ENCODE measurements at regions not wholly inside any gene's neighbourhood (a gene's known extent, or its start where the extent isn't known, plus 50 kb on each side); places are given as distances from the start of the nearest gene placed in this dataset.

GRCh38 chr17:79340333-79341221, 266.0 kb downstream of the ENGASE start:
- DNase-seq: no peak

GRCh38 chr17:79339321-79339720, 264.7 kb downstream of the ENGASE start:
- DNase-seq: no peak

DNA sequence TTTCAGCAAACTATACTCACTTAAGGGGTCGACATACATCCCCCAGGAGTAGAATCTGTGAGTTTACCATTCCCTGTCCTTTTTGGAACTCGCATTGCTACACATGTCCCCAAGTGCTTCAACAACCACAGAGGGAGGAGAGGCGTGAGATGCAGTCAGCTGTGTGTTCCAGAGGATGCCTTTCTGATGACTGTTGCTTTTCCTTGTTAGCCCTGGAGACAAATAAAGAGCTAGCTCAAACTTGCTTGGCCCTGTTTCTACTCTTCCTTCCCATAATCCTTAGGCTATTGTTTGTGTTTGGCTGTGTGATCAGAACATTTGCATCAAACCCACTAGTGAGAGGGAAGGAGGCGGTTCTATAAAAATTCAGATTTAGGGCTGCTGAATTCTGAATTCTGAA, 264.0 kb downstream of the ENGASE start:
- DNase-seq: no peak

DNA sequence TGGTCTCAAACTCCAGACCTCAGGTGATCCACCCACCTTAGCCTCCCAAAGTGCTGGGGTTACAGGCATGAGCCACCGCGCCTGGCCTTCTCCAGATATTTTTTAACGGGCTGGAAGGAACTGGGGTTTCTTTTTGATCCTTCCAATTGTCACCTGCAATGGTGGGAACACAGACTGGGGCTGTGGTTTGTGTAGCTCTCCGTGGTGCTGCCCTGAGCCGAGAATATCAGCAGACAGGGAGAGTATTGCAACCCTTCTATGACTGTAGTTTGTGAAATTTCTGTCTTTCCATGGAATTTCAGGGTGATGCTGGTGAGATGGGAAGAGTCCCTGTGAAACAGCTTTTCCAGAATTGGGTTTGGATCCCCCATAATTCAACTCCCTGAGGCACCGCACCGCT, 263.5 kb downstream of the ENGASE start:
- DNase-seq: no peak

- no peak for DNase-seq
Measured at GRCh38 chr17:79337053-79337452, 262.4 kb downstream of the ENGASE start.

GRCh38 chr17:79335456-79335855, 260.8 kb downstream of the ENGASE start:
- DNase-seq: no peak

DNA sequence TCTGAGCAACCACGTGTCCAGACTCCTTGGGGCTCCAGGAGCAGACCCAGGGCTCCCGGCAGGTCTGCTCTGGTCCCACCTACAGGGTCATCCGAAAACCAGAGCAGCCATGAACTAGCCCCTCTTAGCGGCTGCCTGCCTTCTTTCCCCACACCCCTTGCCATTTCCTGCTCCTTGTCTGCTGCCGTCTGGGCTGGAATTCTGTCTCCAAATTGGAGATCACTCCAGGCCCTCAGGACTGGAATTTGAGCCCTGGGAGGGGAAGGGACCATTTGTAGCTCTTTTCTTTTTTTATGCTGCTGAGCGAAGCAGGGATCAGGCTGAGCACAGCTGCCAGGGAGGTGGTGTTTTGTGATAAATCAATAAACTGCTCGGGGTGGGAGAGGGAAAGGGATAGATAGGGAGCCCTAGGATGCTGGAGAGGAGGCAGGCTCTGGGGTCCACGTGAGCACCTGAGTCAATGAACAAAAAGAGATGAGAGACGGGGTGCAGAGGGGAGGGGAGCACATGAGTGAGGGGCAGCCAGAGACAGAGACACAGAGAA, 257.5 kb downstream of the ENGASE start:
- no peak for DNase-seq

- DNase-seq: no peak
Measured at GRCh38 chr17:79331492-79331891, 256.9 kb downstream of the ENGASE start.

DNA sequence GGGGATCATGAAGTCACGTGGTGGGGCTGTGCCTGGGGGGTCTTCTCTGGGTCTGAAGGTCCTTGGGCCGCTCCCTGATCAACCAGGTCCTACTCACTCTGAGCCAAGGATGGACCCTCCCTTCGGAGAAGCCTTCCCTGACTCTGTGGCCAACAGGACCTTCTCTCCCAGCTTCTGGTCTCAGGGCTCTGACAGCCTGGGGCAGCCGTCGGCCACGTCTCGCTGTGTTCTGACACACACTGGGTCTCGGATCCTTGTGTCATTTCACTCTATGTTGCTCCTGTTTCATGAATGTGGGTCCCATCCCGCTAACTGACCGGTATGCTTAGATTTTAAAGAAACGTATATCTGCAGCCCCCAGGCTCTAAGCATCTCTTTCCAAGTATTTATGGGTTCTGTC, 256.1 kb downstream of the ENGASE start:
- DNase-seq: no peak

DNA sequence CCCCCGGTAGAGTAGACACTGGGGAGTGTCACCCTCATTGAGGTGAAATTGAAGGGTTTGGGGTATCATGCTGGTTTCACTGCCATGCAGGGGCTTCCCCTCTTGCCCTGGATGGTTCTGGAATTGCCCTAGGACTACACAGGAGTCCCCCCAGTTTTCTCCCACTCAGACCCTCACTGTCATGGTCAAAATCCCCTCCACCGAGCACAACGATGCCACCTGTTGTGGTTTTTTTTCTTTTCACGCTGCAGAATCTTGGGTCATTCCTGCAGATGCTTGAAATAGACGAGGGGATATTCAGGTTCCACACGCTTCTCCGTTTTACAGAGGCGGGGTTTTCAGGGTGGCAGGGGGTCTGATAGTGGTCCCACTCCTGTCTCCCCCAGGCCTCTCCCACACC, 255.6 kb downstream of the ENGASE start:
- DNase-seq: no peak

GRCh38 chr17:79326814-79327213, 252.2 kb downstream of the ENGASE start:
- no peak for DNase-seq

DNA sequence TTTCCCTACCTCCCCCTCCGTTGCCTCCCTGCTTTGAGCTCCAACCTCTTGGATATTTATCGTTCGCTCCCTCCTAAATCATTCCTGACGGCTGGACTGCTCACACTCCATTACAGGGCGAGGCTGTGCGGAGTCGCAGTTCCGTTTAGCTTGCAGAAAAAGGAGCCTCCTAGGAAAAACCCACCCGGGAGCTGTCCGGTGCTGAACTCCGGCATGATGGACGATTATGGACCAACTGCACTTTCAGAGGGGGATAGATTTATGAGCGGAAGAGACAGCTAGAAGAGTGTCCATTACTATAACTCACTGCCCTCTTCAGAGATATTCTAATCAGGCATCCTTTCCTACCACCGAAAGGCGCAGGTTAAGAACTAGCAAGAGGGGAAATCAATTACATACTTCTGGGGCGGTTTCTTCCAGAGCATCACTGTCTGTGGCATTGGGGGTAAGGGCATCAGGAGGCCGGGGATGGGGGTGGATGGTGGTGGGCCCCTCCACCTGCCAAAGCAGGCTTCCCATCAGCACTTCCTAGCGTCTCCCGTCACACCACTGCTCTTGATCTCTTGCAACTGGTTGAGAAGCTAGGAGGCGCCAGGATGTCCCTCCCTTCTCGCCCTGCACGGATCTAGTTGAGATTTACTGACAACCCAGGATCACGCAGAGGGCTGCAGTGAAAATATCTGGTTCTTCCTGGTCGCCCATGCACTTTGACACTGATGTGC, 251.2 kb downstream of the ENGASE start:
- no peak for DNase-seq

GRCh38 chr17:79324194-79324593, 249.6 kb downstream of the ENGASE start:
- no peak for DNase-seq

- DNase-seq: no peak
Measured at GRCh38 chr17:79323566-79323965, 248.9 kb downstream of the ENGASE start.

GRCh38 chr17:79322211-79323123, 247.8 kb downstream of the ENGASE start:
- no peak for DNase-seq

- DNase-seq: no peak
Measured at GRCh38 chr17:79320331-79320730, 245.7 kb downstream of the ENGASE start.

GRCh38 chr17:79317916-79318315, 243.3 kb downstream of the ENGASE start:
- no peak for DNase-seq

DNA sequence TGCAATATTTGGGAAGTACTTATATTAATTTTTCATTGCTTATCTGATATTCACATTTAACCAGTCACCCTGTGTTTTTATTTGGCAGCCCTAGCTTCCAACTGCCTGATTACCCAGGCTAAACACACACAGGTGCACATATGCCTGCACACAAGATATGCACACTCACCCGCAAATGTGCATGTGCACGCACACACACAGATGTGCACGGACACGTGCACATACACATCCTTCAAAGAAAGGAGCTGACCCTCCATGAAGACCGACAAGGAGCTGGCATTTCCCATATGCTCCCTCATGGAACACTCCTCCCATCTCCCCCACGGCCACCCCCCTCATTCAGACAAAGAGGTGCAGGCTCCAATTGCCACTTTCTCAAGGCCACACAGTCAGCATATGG, 242.2 kb downstream of the ENGASE start:
- DNase-seq: no peak

- DNase-seq: no peak
Measured at GRCh38 chr17:79315358-79316105, 240.9 kb downstream of the ENGASE start.

DNA sequence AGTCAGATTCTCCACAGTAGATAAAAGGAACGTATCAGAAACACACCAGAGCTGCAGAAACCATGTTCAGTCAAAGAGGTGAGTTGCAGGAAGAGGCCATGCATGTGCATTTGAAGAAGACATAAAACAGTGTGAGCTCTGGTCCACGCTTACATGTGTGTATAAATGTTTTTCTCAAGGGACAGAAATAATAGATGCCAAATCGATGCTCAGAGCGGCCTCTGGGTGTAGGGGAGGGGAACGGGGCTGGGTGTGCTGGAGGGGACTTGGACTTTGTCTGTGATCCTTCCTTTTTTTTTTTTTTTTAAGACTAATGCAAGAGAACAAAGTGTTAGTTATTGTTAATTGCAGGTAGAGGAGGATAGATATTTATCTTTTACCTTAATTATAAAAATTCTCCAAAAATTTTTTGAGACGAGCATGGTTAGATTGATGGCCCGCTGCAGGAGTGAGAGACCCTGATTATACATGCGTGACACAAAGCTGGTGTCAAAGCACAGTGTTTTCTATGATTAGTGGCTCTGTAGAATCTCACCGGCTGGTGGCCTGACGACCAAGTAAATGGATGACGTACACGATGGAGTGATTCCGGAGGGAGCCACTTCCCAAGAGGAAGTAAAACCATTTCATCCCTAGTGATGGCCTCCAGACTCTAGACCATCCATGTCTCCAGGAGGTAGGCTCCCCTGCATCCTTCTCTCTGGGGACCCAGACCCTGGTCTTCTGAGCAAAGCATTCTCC, 240.2 kb downstream of the ENGASE start:
- no peak for DNase-seq

- no peak for DNase-seq
Measured at GRCh38 chr17:79311373-79311772, 236.7 kb downstream of the ENGASE start.
